ENCODE measurements at regions not wholly inside any gene's neighbourhood (a gene's known extent, or its start where the extent isn't known, plus 50 kb on each side); places are given as distances from the start of the nearest gene placed in this dataset.

- TF ChIP-seq CTCF (IDR thresholded peaks at IDR 0.05 in 8 of 11, conservative IDR thresholded peaks at IDR 0.05 in 3 of 11): no peak
- no peak for TF ChIP-seq POLR2AphosphoS5 (IDR thresholded peaks at IDR 0.05)
Measured at GRCh38 chr4:42344749-42345148, 52.5 kb upstream of the SHISA3 start.

Measured in spleen (tissue), 7 donors.